GM12874 (cell line): ENCODE measurements at regions not wholly inside any gene's neighbourhood (a gene's known extent, or its start where the extent isn't known, plus 50 kb on each side); places are given as distances from the start of the nearest gene placed in this dataset.

Source experiments
- CTCF ChIP-seq: IDR thresholded peaks from 2 replicates; pipeline ENCODE4 v1.5.1; 2011; ENCODE audit warnings: low read depth, mild to moderate bottlenecking, control low read depth, low read length, moderate library complexity; ENCODE audit not compliant: insufficient read depth

DNA sequence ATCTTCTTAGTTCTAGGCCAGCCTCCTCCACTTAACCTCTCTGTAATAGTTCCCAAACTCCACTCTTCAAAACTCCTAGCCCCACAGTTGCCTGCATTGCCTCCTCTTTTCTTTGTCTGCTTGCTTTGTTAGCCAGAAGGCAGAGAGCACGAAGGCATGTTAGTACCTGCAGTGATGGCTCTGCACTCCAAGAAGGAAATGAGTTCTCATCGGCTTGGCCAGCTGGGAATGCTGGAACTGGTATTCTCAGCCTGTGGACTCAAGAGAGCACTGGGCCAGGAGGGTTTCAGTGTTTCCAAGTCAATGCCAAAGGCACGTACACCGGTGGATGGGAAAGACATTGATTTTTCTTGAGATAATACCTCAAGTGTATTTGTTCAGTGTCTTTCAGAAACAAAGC is 66.3 kb upstream of the HABP2 start:
- TF ChIP-seq CTCF = no peak

- TF ChIP-seq CTCF = no peak
These were observed 65.7 kb upstream of the HABP2 start for GRCh38 chr10:113487154-113487553.

- TF ChIP-seq CTCF = no peak
These were observed 64.7 kb upstream of the HABP2 start for GRCh38 chr10:113488186-113488585.

DNA sequence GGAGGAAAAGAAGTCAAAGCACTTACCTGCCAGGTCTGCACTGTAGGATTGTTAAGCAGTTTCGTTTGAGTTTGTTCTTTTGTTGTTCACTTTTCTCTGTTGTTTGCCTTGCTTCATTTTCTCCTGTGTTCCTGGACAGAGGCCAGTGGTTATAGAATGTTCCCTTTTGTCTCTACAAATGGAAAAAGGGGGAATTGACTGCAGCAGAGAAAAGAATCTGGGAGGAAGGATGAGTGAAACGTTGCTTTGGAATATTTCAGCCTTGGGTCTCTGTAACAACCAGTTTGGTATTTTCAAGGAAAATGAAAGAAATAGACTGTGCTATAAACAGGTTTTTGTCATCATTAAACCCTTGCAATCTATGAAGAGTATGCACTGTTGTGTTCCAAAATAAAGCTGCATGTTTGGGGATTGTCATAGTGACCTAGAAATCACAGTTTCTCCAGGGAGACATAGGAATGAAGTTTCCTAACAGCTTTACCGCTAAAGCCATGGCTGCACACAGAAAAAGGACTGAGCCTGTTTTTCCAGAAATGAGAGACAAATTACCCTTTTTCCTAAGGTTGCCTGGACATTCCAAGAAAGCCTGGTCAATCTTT is 60.8 kb upstream of the HABP2 start:
- no peak for TF ChIP-seq CTCF

DNA sequence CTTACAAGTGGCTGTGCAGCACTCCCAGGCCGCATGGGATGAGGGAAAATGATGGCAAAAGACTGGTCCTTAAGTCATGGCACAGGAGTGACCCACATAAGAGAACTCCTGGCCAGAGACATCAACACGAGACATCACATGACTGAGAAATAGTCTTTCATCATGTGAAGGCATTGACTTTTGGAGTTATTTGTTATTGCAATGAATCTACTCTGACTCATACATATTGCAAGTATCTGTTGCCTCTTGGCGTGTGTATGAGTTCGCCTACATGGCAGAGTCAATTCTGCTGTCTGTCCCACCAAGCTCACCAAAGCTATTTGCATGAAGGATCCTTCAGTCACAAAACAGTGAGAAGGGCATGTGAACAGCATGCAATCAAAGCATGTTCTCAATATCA is 59.7 kb upstream of the HABP2 start:
- TF ChIP-seq CTCF = no peak

- TF ChIP-seq CTCF = no peak
These were observed 59.0 kb upstream of the HABP2 start for GRCh38 chr10:113493882-113494301.

DNA sequence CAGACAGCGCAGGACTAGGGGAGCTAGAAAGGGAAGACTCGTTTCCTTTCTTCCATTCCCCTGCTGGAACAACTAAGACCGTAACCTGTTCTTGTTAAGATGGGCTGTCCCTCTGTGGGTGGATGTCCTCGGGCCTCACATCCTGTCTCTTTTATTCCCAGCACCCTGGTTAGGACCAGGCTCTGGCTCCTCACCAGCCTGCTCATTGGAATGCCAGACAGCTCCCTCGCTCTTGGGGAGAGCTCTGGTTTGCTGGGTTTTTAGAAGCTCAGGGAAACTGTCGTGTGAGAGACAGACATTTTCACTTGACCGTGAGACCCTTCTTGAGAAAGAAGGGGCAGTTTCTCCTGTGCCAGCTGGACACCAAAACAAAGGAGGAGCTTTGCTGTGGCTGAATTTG is 58.1 kb upstream of the HABP2 start:
- TF ChIP-seq CTCF = no peak
